ENCODE measurements at regions not wholly inside any gene's neighbourhood (a gene's known extent, or its start where the extent isn't known, plus 50 kb on each side); places are given as distances from the start of the nearest gene placed in this dataset.

DNA sequence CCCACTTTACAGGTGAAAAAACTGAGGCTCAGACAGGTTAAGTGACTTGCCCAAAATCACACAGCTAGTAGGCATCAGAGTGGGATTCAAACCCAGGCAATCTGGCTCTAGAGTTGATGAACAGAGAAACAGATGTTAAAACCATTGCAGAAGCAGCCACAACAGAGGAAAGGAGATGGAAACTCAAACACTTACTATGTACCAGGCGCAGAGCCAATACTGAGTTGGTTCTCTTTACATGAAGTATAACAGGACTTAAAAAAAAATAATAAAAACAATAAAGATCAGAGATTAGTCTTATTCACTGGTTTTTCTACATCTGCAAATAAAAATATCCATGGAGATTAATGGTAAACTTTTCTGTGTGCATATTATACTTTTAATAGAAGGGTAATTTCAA, 84.9 kb upstream of the SPATA12 start:
- TF ChIP-seq, protein P1, sequence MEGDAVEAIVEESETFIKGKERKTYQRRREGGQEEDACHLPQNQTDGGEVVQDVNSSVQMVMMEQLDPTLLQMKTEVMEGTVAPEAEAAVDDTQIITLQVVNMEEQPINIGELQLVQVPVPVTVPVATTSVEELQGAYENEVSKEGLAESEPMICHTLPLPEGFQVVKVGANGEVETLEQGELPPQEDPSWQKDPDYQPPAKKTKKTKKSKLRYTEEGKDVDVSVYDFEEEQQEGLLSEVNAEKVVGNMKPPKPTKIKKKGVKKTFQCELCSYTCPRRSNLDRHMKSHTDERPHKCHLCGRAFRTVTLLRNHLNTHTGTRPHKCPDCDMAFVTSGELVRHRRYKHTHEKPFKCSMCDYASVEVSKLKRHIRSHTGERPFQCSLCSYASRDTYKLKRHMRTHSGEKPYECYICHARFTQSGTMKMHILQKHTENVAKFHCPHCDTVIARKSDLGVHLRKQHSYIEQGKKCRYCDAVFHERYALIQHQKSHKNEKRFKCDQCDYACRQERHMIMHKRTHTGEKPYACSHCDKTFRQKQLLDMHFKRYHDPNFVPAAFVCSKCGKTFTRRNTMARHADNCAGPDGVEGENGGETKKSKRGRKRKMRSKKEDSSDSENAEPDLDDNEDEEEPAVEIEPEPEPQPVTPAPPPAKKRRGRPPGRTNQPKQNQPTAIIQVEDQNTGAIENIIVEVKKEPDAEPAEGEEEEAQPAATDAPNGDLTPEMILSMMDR (IDR thresholded peaks at IDR 0.05): no peak
- TF ChIP-seq ZFX (IDR thresholded peaks at IDR 0.05; ENCODE audit: borderline replicate concordance): no peak

Measured in 22Rv1 (cell line).